HUES64 (cell line): ENCODE measurements at regions not wholly inside any gene's neighbourhood (a gene's known extent, or its start where the extent isn't known, plus 50 kb on each side); places are given as distances from the start of the nearest gene placed in this dataset.

Experiments used
- H3K27ac ChIP-seq: 2 replicates; pipeline ENCODE4 v1.7.0; 2013; ENCODE audit warnings: low read depth, low read length, inconsistent platforms
- H3K27me3 ChIP-seq: 2 replicates; pipeline ENCODE4 v1.6.1; 2013; ENCODE audit warnings: mild to moderate bottlenecking, low read length; ENCODE audit not compliant: insufficient read depth
- H3K36me3 ChIP-seq: 2 replicates; pipeline ENCODE4 v1.6.1; 2013; ENCODE audit warnings: mild to moderate bottlenecking, low read length; ENCODE audit not compliant: insufficient read depth
- H3K4me1 ChIP-seq: 2 replicates; pipeline ENCODE4 v1.6.1; 2013; ENCODE audit warnings: mild to moderate bottlenecking, low read length, moderate library complexity; ENCODE audit not compliant: insufficient read depth
- H3K4me3 ChIP-seq: 2 replicates; pipeline ENCODE4 v1.5.1; 2013; ENCODE audit warnings: mild to moderate bottlenecking, low read length, moderate library complexity
- H3K9ac ChIP-seq: 2 replicates; pipeline ENCODE4 v1.6.1; 2013; ENCODE audit warnings: mild to moderate bottlenecking, low read depth, low read length
- H3K9me3 ChIP-seq: 2 replicates; pipeline ENCODE4 v1.6.1; 2013; ENCODE audit warnings: low read depth, low read length; ENCODE audit not compliant: insufficient read depth
- WGBS: fragments of 150-250, 120-280 bp; methylation state at CpG from one replicate; pipeline ENCODE4 v1.1.7; 2013; ENCODE audit warnings: missing lambda C conversion rate; 5-methylcytosine and 5-hydroxymethylcytosine counted together

DNA sequence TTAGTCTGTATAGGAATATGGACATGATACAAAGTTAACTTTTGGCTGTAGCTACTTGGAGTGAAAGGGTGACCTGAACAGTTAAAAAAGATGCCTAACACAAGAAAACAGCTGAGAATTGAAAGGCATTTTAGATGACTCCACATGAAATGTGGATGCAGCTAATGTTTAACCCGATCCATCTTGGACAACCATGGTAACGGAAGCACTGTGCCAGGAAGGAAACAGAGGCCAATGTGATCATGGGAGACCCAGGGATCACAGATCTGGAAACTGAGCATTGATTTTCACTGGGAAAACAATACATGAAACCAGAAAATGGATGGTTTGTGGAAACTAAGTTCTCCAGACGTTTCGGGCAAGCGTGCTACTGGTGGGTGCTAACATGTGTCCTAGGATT is 669.1 kb downstream of the GALR1 start:
- Histone ChIP-seq H3K4me3 (no peak overlapping the region), H3K27me3 (no peaks in the 10 kb centered on the region), H3K36me3 (no peaks in the 10 kb centered on the region), H3K4me1 (no peaks in the 10 kb centered on the region), H3K9ac (no peak overlapping the region), H3K27ac (no peak overlapping the region), H3K9me3 (no peaks in the 10 kb centered on the region)
- WGBS: 95% methylated on average over 5 of the region's 5 CpGs

DNA sequence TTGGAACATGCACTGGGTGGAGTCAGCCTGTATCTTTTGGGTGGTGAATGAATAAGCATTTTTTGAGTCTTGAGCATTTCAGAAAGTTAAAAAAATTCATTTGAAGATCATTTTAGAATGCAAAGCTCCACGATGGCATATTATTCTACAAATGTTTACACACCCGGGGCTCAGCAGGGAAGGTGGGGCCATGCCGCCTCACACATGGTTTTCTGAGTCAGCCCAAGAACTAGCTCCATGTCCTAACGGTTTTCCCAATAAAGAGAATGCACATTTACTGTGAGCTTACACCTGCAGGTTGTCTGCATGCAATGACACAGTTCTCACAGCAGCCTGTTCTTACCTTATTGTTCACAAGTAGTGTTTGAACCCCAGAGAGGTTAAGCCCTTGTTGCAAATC is 670.3 kb downstream of the GALR1 start:
- H3K4me1 ChIP-seq: no peaks in the 10 kb centered on the region
- WGBS: 91% methylated on average over 4 of the region's 4 CpGs

DNA sequence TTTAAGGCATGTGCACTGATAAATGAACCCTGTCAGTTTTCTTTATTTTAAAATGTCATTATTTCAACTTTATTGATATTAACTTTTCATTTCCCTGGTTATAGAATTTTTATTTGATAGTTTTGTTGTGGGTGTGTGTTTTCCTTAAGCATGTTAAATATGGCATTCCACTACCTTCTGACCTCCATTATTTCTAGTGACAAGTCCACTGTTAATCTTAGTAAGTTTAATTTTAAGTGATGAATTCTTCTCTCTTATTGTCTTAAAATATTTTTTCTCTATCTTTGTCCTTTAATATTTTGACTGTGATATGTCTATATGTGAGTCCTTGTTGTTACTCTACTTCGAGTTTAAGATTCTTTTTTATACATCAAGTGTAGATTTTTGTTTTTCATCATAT is 685.7 kb downstream of the GALR1 start:
- no CpG with 5 or more reads among the region's 1 CpG for WGBS
- H3K36me3 ChIP-seq: no peaks in the 10 kb centered on the region

More for the DNA sequence above, 670.3 kb downstream of the GALR1 start:
- no peak overlapping the region for H3K9ac ChIP-seq
- no peak overlapping the region for H3K27ac ChIP-seq
- no peak overlapping the region for H3K4me3 ChIP-seq
- no peaks in the 10 kb centered on the region for H3K27me3 ChIP-seq
- H3K36me3 ChIP-seq: no peaks in the 10 kb centered on the region
- H3K9me3 ChIP-seq: no peaks in the 10 kb centered on the region

DNA sequence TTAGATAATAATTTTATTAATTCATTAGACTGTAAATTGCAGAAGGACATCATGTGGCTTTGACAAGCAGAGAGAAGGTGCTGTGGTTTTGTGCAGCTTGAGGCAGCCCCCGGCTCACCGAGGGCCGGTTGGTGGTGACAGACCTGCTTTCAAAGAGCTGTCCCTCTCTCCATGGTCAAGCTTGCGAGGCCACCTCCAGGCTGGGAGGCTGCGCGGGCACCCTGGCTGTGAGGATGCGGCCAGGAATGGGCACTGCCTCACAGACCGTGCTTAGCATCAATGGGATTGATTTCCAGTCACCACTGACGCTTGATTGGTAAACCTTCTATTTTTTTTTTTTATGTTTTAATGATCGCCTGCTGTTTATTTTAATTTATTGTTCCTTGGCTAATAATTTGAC is 690.9 kb downstream of the GALR1 start:
- H3K27ac ChIP-seq: no peak overlapping the region
- no peaks in the 10 kb centered on the region for H3K27me3 ChIP-seq
- H3K4me1 ChIP-seq: no peaks in the 10 kb centered on the region
- H3K36me3 ChIP-seq: no peaks in the 10 kb centered on the region
- WGBS: 95% methylated on average over 10 of the region's 10 CpGs
- H3K9me3 ChIP-seq: peaks cover 9% of the 10 kb centered on the region
- no peak overlapping the region for H3K4me3 ChIP-seq
- H3K9ac ChIP-seq: no peak overlapping the region

More for the DNA sequence above, 685.7 kb downstream of the GALR1 start:
- Histone ChIP-seq H3K4me1 (no peaks in the 10 kb centered on the region), H3K9ac (no peak overlapping the region), H3K27ac (no peak overlapping the region), H3K9me3 (peaks cover 20% of the 10 kb centered on the region), H3K27me3 (no peaks in the 10 kb centered on the region), H3K4me3 (no peak overlapping the region)

DNA sequence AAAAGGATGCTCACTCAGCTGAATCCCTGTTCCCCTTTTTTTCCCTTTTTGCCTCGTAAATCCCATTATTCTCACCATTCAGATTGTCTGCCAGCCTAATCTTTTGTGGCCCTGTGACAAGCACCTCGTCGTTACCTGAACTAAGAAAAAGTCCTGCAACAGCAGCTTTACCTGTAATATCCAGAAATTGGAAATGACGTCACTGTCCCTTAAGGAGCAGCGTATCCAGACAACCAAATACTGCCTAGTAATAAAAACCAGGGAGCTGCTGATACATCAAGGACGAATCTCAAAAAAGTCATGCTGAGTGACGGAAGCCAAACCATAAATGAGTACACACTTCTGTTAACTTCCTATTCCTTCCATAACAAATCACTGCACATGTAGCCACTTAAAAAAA is 694.9 kb downstream of the GALR1 start:
- H3K4me3 ChIP-seq: no peak overlapping the region
- WGBS: 92% methylated on average over 7 of the region's 7 CpGs
- no peaks in the 10 kb centered on the region for H3K9me3 ChIP-seq

DNA sequence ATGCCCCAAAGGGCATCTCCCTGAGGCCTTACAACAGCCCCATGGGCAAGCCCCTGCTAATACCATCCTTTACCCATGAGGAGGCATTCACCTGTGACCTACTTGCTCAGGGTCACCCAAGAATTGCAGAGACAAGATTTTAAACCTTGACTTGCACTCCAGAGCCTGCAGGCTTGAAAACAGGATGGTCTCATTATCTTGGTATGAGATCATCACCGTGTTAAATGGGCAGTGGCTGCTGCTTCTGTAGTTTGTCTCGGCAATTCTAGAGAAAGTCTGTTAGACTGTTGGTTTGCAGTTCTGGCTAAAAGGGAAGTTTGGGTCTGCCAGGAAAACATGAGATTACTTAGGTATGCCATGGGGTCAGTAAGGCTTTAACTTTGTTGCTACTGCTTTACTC is 698.9 kb downstream of the GALR1 start:
- Histone ChIP-seq H3K9me3 (0 out of 2 replicates have a peak, but pooled peaks cover 5% of the 10 kb centered on the region), H3K27me3 (no peaks in the 10 kb centered on the region), H3K27ac (no peak overlapping the region), H3K4me1 (no peaks in the 10 kb centered on the region), H3K9ac (no peak overlapping the region), H3K36me3 (no peaks in the 10 kb centered on the region), H3K4me3 (no peak overlapping the region)
- 66% methylated on average over 2 of the region's 2 CpGs for WGBS

More for the DNA sequence above, 694.9 kb downstream of the GALR1 start:
- no peaks in the 10 kb centered on the region for H3K27me3 ChIP-seq
- H3K4me1 ChIP-seq: no peaks in the 10 kb centered on the region
- H3K27ac ChIP-seq: no peak overlapping the region
- H3K36me3 ChIP-seq: no peaks in the 10 kb centered on the region
- H3K9ac ChIP-seq: no peak overlapping the region

DNA sequence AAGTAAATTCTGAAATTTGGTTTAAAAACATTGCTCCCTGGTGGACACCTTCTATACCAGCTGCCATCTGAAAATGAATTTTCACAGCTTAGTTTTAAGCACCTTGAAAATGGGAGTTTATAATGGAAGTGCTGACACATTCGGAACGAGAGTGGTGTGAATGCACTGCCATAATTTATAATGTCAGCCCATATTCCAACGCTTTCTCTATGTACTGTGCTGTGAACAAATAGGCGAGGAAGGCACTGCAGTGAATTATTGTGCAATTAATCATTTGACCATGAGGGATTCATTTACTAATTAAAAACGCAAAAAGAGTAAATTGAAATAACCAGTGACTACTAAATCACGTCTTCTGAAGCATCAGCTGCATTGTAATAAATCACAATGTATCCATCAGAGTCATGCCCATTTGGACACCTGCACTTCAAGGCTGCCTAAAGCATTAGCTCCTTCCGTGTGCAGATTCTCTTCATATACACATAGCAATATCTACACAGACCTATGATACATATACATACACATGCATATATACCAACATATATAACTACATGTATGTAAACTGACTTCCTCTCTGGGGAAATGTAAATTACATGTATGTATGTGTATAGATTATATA is 699.8 kb downstream of the GALR1 start:
- Histone ChIP-seq H3K27ac (no peak overlapping the region), H3K4me3 (no peak overlapping the region), H3K9ac (no peak overlapping the region), H3K27me3 (no peaks in the 10 kb centered on the region), H3K9me3 (0 out of 2 replicates have a peak, but pooled peaks cover 5% of the 10 kb centered on the region), H3K36me3 (no peaks in the 10 kb centered on the region), H3K4me1 (no peaks in the 10 kb centered on the region)
- WGBS: 95% methylated on average over 7 of the region's 7 CpGs

DNA sequence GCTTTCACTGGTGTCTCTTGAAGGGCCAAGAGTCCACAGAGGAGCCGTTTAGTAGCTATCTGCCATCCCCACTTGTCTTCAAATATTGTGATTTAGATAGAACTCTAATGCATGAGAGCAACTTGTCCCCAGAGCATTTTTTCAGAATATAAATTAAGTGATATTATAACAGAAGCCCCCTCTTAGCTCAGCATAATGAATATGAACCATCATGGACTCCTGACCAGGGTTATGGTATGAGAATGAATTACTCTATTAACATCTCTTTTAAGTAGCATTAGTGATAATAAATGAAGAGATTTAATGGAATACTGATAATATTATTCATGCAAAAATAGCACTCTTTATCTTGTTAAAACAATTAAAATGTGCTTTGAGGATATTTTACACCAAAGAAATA is 709.6 kb downstream of the GALR1 start:
- H3K9me3 ChIP-seq: no peaks in the 10 kb centered on the region
- no peaks in the 10 kb centered on the region for H3K36me3 ChIP-seq
- H3K9ac ChIP-seq: no peak overlapping the region
- H3K27me3 ChIP-seq: no peaks in the 10 kb centered on the region
- no peak overlapping the region for H3K4me3 ChIP-seq
- no peaks in the 10 kb centered on the region for H3K4me1 ChIP-seq
- H3K27ac ChIP-seq: no peak overlapping the region
- 83% methylated on average over 1 of the region's 1 CpG for whole genome bisulfite sequencing

DNA sequence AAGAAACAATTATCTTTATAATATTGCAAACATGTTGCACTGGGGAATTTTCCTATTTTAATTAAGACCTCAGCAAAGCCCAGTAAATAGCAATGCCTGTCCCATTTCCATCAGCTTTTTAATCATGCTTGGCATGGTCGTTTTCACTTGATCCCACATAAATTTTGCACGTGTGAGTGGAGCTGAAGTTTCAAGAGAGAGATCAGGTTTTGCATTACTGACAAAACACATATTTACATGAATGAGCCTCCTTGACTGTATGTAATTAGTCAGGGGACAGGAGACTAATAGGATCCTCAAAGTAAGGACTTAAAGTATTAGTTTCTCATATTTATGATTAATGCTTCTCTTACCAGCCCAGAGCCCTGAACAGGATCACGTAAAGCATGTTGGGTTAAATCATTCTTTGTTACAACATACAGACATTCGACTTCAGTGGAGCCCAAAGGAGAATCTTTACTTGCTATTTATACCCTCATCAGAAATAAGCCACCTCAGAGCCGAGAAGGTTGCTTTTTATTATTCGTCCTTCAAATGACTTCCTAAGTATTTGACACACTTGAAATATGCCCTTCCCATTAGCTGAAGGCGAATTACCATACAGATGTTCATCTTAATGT is 711.3 kb downstream of the GALR1 start:
- no peaks in the 10 kb centered on the region for H3K36me3 ChIP-seq
- 93% methylated on average over 7 of the region's 7 CpGs for WGBS
- H3K27me3 ChIP-seq: no peaks in the 10 kb centered on the region
- H3K4me1 ChIP-seq: no peaks in the 10 kb centered on the region
- no peak overlapping the region for H3K9ac ChIP-seq
- H3K9me3 ChIP-seq: no peaks in the 10 kb centered on the region
- H3K27ac ChIP-seq: no peak overlapping the region
- H3K4me3 ChIP-seq: no peak overlapping the region

DNA sequence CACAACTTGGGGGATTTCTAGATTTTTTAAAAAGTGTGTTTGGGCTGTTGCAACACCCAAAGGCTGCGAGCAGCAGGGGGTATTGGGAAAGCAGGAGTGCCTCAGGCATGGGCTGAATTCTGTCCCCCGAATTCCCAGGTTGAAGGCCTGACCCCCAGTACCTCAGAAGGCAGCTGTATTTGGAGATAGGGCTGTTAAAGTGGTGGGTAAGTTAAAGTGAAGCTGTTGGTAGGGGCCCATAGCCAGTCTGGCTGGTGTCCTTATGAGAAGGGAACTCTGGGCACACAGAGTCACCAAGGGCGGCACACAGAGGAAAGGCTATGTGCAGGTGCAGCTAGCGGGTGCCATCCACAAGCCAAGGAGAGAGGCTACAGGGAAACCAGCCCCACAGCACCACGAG is 717.4 kb downstream of the GALR1 start:
- 92% methylated on average over 5 of the region's 5 CpGs for WGBS
- Histone ChIP-seq H3K9me3 (no peaks in the 10 kb centered on the region), H3K4me1 (peaks cover 16% of the 10 kb centered on the region; the same call in 1 of the 2 replicates), H3K4me3 (no peak overlapping the region), H3K36me3 (no peaks in the 10 kb centered on the region), H3K27me3 (no peaks in the 10 kb centered on the region), H3K9ac (no peak overlapping the region), H3K27ac (no peak overlapping the region)

DNA sequence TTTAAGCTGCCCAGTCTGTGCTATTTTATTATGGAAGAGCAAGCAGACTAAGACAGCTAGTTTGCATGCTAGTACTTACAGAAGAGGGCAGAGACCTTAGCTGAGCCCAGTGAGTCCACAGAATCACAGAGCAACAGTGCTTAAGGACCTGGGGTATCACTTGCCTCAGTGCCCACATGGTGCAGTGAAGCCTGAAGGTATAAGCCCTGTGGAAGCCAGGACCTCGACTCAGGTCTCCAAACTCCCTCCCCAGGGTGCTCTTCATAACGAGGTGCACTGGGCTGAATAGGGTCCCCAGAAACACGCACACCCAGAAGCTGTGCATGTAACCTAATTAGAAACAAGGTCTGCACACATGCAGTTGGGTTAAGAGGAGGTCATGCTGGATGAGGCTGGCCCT is 718.1 kb downstream of the GALR1 start:
- WGBS: 89% methylated on average over 3 of the region's 3 CpGs
- Histone ChIP-seq H3K36me3 (no peaks in the 10 kb centered on the region), H3K4me3 (no peak overlapping the region), H3K9ac (no peak overlapping the region), H3K27me3 (no peaks in the 10 kb centered on the region), H3K4me1 (peaks cover 16% of the 10 kb centered on the region; the same call in 1 of the 2 replicates), H3K9me3 (no peaks in the 10 kb centered on the region), H3K27ac (no peak overlapping the region)
